A204.1 (cell line): ENCODE measurements at regions not wholly inside any gene's neighbourhood (a gene's known extent, or its start where the extent isn't known, plus 50 kb on each side); places are given as distances from the start of the nearest gene placed in this dataset.
"Not testable (repeated sequence)": the region's sequence is repeated elsewhere in the genome, so short reads cannot be mapped to it uniquely, and the experiment has no call there.

Experiments used
- FAIRE-seq: peaks from 2 replicates; lab custom pipeline; 2012; peaks lifted over from hg19 to GRCh38; lab: Jason Lieb, UNC

GRCh38 chr3:79954756-79955155 lies 187.0 kb upstream of the ROBO1 start:
- FAIRE-seq = no peak

- no peak for FAIRE-seq
Observed at GRCh38 chr3:79953591-79954101, 185.8 kb upstream of the ROBO1 start.

DNA sequence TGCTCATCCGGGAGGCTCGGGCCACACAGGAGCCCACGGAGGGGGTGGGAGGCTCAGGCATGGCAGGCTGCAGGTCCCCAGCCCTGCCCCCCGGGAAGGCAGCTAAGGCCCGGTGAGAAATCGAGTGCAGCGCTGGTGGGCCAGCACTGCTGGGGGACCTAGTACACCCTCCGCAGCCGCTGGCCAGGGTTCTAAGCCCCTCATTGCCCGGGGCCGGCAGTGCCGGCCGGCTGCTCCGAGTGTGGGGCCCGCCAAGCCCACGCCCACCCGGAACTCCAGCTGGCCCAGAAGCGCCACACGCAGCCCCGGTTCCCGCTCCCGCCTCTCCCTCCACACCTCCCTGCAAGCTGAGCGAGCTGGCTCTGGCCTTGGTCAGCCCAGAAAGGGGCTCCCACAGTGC lies 183.6 kb upstream of the ROBO1 start:
- FAIRE-seq = not testable (repeated sequence)

GRCh38 chr3:79947957-79948356 lies 180.2 kb upstream of the ROBO1 start:
- no peak for FAIRE-seq

DNA sequence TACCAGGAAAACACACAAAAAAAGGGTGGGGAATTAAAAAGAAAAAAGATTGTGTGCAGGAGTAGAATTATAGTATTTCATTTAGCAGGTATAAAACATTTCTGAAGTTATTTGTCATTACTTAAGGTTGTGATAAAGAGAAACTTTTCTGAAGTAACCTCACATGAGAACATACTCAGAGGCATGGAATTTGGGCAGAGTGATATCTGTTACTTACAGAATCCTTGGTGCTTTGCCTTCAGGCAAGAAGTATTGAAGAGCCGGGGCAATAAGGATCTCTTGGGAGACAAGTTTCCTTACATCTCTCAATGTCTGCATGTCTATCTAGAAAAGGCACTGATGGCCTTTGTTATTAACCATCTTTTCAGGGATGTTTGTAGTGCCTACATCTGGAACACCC lies 179.7 kb upstream of the ROBO1 start:
- FAIRE-seq = no peak

- FAIRE-seq = no peak
Observed at GRCh38 chr3:79937567-79937966, 169.8 kb upstream of the ROBO1 start.

DNA sequence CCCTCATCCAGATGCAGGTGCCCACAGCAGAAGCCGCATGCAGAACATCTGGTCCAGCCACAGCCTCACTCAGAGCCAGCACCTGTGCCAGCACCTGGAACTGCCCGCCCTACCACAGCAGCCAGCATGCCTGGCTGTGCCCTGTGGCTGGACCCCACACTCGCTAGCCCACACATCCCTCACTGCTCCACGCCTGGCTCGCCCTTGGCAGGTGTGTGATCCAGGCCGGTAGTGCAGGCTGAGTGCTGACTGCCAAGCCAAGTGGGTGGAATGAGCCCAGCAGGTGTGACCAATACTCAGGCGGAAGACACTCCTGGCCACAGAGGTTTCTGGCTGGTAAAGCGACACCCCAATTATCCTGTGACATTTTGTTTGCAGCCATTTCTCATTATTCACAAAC lies 162.4 kb upstream of the ROBO1 start:
- FAIRE-seq = no peak

DNA sequence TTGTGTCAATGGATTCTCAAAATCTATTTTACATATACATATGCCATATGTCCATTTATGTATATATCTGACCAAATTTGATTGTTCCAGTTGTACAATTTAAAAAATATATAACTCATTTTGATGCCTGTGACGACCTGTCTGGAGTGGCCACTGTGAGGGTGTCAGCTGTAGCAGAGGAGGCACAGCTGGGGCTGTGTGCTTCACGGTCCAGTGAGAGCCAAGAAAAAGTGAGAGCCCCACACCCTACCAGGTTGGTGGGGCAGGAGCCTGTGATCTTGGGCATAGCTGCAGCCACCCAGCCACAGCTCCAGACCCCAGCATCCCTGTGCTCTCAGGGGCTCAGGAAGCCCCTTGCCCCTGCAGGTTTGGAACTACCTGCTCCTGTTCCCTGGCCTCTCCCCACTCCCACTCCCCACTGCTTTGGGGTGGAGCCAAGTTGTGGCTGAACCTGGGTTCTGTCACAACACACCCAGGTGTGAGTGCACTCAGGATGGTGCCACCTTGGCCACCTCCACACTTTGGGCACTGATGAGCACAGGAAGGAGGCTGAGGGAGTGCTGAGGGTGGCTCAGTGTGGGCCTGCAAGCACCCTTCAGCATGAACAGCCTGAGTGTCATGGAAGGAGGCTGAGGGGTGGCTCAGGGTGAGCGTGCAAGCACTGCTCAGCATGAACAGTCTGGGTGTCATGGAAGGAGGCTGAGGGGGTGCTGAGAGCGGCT lies 161.1 kb upstream of the ROBO1 start:
- FAIRE-seq = no peak

- no peak for FAIRE-seq
Observed at GRCh38 chr3:79926522-79926921, 158.7 kb upstream of the ROBO1 start.

GRCh38 chr3:79922633-79923032 lies 154.8 kb upstream of the ROBO1 start:
- FAIRE-seq = no peak

- FAIRE-seq = no peak
Observed at GRCh38 chr3:79917561-79917960, 149.8 kb upstream of the ROBO1 start.

DNA sequence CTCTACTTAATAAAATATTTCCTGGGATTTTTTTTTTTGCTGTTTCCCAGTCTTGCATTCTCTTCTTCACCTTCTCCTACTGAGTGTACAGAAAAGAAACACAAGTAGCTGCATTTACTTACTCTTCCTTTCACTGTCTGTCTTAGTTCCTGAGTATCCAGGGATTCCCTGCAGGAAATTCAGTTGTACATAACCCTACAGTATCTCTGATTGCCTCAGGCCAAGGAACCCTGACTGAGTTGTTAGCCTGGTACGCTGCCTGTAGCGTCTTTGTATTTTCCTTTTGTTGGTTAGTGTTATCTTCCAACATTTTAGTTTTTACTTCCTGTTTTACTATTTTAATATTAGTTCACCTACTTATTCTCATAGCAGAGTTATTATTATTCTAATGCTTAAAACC lies 142.5 kb upstream of the ROBO1 start:
- FAIRE-seq = no peak

DNA sequence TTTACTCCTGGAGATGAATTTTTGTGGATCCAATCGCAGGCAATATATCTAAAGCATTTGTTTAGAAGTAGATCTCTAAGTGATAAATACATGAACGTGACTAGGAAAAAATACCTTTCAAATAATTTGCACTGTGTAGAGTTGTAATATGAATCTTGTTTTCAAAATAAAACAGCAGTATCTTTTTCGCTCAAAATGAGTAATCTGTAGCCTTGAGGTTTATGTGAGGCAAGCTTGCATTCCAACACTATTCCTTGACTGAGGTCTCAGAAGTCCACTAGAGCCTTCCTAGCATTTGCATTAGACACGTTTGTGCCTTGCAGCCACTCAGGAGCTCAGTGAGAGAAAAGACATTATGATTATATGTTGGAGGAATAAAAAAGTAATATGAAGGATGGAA lies 138.3 kb upstream of the ROBO1 start:
- FAIRE-seq = no peak

GRCh38 chr3:79902151-79902550 lies 134.4 kb upstream of the ROBO1 start:
- no peak for FAIRE-seq

DNA sequence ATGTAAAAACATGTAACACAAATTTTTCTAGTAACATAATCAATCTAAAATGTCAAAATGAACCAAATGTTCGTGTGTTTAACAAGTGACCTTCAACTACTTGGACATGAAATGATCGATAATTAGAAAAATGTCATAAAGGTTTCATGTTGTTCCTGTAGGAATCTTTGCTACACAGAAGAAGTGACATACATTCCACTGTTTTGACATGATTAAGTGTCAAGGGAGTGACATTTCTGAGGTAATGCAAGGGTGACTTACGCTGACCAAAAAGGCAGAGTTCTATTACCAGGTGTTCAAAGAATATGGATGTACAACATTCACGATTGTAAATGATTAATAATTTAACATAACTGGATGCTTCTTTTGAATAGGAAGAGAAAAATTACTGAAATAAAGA lies 131.1 kb upstream of the ROBO1 start:
- no peak for FAIRE-seq

GRCh38 chr3:79896086-79896485 lies 128.3 kb upstream of the ROBO1 start:
- no peak for FAIRE-seq

- no peak for FAIRE-seq
Observed at GRCh38 chr3:79887213-79887612, 119.4 kb upstream of the ROBO1 start.

DNA sequence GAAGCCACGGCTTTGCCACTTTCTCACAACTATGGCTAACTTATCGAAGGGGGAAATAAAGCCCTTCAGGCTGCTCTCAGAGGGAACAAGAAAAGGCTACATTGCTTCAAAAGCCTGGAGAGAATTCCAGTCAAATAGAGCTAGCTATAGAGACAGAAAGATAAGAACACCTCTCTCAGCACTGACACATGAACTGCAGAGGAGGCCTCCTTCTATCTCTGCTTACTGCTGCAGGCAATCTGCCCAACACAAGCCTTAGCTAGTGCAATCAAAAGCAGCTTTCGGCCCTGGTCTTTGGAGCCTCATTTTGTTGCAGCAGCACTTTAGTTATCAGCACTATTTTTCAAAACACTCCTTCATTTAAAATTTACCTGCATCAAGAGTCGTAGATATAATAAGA lies 118.4 kb upstream of the ROBO1 start:
- FAIRE-seq = no peak

GRCh38 chr3:79885407-79885806 lies 117.6 kb upstream of the ROBO1 start:
- no peak for FAIRE-seq

DNA sequence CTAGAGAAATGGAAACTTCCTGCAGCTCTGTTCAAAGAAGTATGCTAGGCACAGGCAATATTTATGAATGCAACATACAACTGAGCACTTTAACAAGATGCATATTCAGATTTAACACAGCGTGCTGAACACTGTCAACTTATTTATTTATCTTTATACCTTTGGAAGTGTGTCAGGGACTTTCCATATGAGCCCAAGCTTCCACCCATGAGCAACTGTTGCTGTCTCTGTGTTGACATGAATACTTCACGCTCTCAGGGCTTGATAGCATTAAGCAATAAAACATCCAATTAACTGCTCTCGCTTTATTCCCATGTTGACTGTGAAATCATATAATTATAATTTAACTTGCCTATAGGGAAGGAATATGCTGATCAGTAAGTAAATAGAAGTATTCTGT lies 116.6 kb upstream of the ROBO1 start:
- no peak for FAIRE-seq

GRCh38 chr3:79881431-79881830 lies 113.6 kb upstream of the ROBO1 start:
- FAIRE-seq = no peak

DNA sequence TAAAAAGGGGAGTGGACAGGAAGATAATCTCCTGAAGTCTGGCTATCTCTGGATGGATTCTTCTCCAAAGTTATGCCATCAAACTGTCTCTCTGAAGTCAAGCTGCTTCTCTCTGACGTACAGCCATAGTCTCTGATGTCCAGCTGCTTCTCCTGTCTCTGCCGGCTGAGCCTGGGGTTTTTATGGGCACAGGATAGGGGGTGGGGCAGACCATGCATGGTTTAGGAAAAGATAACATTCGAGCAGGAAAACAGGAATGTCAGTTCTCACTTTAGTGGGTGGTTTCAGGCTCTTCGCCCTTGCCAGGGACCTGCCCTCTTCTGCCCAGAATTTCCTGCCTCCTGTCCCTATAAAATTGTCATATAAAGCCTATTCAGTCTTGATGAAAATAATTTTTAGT lies 110.9 kb upstream of the ROBO1 start:
- FAIRE-seq = no peak

DNA sequence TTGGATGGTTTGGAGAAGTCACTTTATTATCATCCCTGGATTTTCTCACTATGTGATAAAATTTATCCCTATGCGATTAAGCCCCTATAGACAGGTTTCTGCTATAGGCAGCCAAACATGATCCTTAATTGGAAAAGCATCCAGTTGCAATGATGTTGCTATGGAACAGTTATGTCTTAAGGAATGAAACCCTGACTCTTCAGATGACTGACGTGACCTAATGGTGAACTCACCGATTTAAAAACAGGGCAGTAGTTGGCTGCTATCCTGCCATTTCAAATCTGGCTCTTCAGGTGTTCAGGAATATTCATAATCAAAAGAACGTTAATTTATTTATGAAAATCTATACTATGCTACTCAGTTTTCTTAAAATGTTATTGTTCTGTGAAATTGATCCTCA lies 106.8 kb upstream of the ROBO1 start:
- FAIRE-seq = no peak

DNA sequence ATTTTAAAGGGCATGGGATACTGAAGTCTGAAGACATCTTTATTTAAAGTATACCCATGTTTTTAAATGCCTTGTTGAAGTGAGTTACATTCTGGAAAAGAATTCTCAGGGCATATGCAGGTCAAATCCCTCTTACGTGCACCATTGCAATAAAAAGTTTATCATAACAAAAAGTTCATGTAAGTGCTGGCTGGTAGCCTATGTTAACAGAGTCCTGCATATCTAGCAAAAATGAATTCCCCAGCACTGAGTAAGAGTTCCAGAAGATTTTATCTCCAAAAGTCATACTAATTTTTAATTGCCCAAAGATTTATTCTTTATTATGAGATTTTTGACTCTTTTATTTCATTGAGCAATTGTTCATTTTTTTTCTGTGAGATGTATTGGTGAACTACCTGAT lies 104.7 kb upstream of the ROBO1 start:
- FAIRE-seq = no peak

DNA sequence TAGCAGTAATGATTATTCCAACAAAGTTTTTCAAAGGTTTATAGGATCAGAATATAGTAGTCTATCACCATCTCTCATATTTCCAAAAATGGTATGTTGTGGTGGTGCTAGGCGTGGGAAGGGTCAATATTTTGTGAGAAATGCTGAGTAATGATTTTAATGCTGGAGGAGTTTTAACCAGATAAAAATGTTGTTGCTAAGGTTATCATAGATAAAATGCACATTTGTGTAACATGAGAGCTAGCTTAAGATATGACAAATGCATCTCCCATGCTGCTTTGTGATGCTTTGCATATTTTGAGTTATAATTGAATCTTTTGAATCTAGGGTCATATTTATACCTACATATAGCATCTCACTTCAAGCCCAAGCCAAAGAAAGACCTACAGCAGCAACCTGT lies 103.9 kb upstream of the ROBO1 start:
- FAIRE-seq = no peak
